Adrenal gland (tissue), 5 donors: ENCODE measurements at regions not wholly inside any gene's neighbourhood (a gene's known extent, or its start where the extent isn't known, plus 50 kb on each side); places are given as distances from the start of the nearest gene placed in this dataset.

Experiments
- POLR2A ChIP-seq, 2 donors: fragments of 450-650 bp; IDR thresholded peaks; one replicate each; pipeline ENCODE4 v1.6.1; 2017; ENCODE audit warnings: antibody characterized with exemption in 2 of 2, mild to moderate bottlenecking in 2 of 2, moderate library complexity in 1 of 2
- TF ChIP-seq, protein P1 (sequence below), 6 experiments: fragments of 450-650 bp in 4 of 6; fragments of 200-600 bp in 2 of 6; sonication (generic) in 1 of 6; IDR thresholded peaks; 1 replicate in 5 of 6; 2 replicates in 1 of 6; pipeline versions ENCODE4 v1.5.1 to v1.8.0; 2016 to 2021; ENCODE audit warnings: antibody characterized with exemption in 6 of 6, mild to moderate bottlenecking in 2 of 6, moderate library complexity in 1 of 6
- donor health status: DM: no; HTN: no; CAD: no.

- TF ChIP-seq, protein P1, sequence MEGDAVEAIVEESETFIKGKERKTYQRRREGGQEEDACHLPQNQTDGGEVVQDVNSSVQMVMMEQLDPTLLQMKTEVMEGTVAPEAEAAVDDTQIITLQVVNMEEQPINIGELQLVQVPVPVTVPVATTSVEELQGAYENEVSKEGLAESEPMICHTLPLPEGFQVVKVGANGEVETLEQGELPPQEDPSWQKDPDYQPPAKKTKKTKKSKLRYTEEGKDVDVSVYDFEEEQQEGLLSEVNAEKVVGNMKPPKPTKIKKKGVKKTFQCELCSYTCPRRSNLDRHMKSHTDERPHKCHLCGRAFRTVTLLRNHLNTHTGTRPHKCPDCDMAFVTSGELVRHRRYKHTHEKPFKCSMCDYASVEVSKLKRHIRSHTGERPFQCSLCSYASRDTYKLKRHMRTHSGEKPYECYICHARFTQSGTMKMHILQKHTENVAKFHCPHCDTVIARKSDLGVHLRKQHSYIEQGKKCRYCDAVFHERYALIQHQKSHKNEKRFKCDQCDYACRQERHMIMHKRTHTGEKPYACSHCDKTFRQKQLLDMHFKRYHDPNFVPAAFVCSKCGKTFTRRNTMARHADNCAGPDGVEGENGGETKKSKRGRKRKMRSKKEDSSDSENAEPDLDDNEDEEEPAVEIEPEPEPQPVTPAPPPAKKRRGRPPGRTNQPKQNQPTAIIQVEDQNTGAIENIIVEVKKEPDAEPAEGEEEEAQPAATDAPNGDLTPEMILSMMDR (IDR thresholded peaks at IDR 0.05), result no peak
- no peak for TF ChIP-seq POLR2A (IDR thresholded peaks at IDR 0.05)
Measured at GRCh38 chr3:16738451-16738850, 133.2 kb upstream of the DAZL start.
